DLD1 (cell line): ENCODE measurements at regions not wholly inside any gene's neighbourhood (a gene's known extent, or its start where the extent isn't known, plus 50 kb on each side); places are given as distances from the start of the nearest gene placed in this dataset.

Experiments
- in situ Hi-C: cut with HindIII; loops from 2 replicates; pipeline ENCODE4 v1.10.0; 2017; ENCODE audit warnings: low sequenced_read_pairs

- in situ Hi-C loops, result no loop called here
Measured at GRCh38 chr1:168865850-168866620, 137.0 kb upstream of the DPT start.

- in situ Hi-C loops, result no loop called here
Measured at GRCh38 chr1:168867941-168868634, 139.1 kb upstream of the DPT start.

GRCh38 chr1:168871531-168871930, 142.5 kb upstream of the DPT start:
- in situ Hi-C loops, result no loop called here

GRCh38 chr1:168875831-168876230, 146.8 kb upstream of the DPT start:
- in situ Hi-C loops, result no loop called here

- in situ Hi-C loops, result no loop called here
Measured at GRCh38 chr1:168876830-168877229, 147.8 kb upstream of the DPT start.

- in situ Hi-C loops, result no loop called here
Measured at GRCh38 chr1:168879896-168880734, 151.1 kb upstream of the DPT start.

- in situ Hi-C loops, result no loop called here
Measured at GRCh38 chr1:168881656-168882260, 152.8 kb upstream of the DPT start.

- in situ Hi-C loops, result no loop called here
Measured at GRCh38 chr1:168887381-168887780, 158.4 kb upstream of the DPT start.

GRCh38 chr1:168888418-168888817, 159.4 kb upstream of the DPT start:
- in situ Hi-C loops, result no loop called here

GRCh38 chr1:168892931-168893330, 163.9 kb upstream of the DPT start:
- in situ Hi-C loops, result no loop called here

GRCh38 chr1:168893359-168893801, 164.4 kb upstream of the DPT start:
- in situ Hi-C loops, result no loop called here

GRCh38 chr1:168894397-168894903, 165.4 kb upstream of the DPT start:
- in situ Hi-C loops, result no loop called here

- in situ Hi-C loops, result no loop called here
Measured at GRCh38 chr1:168897249-168897648, 168.2 kb upstream of the DPT start.

- in situ Hi-C loops, result no loop called here
Measured at GRCh38 chr1:168903237-168903830, 174.3 kb upstream of the DPT start.

- in situ Hi-C loops, result no loop called here
Measured at GRCh38 chr1:168905633-168906032, 176.6 kb upstream of the DPT start.

GRCh38 chr1:168906367-168906766, 177.4 kb upstream of the DPT start:
- in situ Hi-C loops, result no loop called here

- in situ Hi-C loops, result no loop called here
Measured at GRCh38 chr1:168907053-168907452, 178.0 kb upstream of the DPT start.

- in situ Hi-C loops, result no loop called here
Measured at GRCh38 chr1:168907786-168908348, 178.9 kb upstream of the DPT start.

- in situ Hi-C loops, result no loop called here
Measured at GRCh38 chr1:168910403-168910802, 181.4 kb upstream of the DPT start.

- in situ Hi-C loops, result no loop called here
Measured at GRCh38 chr1:168911370-168911769, 182.4 kb upstream of the DPT start.
